OCI-LY7 (cell line): ENCODE measurements at regions not wholly inside any gene's neighbourhood (a gene's known extent, or its start where the extent isn't known, plus 50 kb on each side); places are given as distances from the start of the nearest gene placed in this dataset.
A peak's percentile ranks its signal among the peaks of the same experiment; 100 is the strongest.

ENCODE experiments used
- BruUV-seq: library from RNA; stranded (reverse); fragments of 400-500 nt; replicated peaks from 2 replicates; lab custom pipeline; 2021; lab: Mats Ljungman, UMichigan
- CTCF ChIA-PET: fragments of 300-600 bp; sonication (Branson Sonifier 250); formaldehyde crosslinking; loops from one replicate; lab custom pipeline; 2022; ENCODE audit warnings: antibody characterized with exemption; ENCODE audit not compliant: unreplicated experiment; lab: Charles Lee
- POLR2A ChIA-PET: fragments of 300-600 bp; sonication (Branson Sonifier 250); formaldehyde crosslinking; loops from one replicate; lab custom pipeline; 2022; ENCODE audit warnings: antibody characterized with exemption; lab: Charles Lee
- DNase-seq: peaks from one replicate; pipeline ENCODE4 v3.0.0-alpha.2; 2015; ENCODE audit warnings: low spot score
- H2AFZ ChIP-seq: fragments of 200-600 bp; sonication (generic), shearing (Covaris generic); 2 replicates; pipeline ENCODE4 v1.6.1; 2014; ENCODE audit warnings: mild to moderate bottlenecking, antibody characterized with exemption, low read length, moderate library complexity
- H3K27ac ChIP-seq: fragments of 200-600 bp; sonication (generic); 2 replicates; pipeline ENCODE4 v1.5.1; 2014; ENCODE audit warnings: mixed run types, low read depth, mild to moderate bottlenecking, moderate library complexity, low read length, inconsistent platforms; ENCODE audit not compliant: poor library complexity, severe bottlenecking
- H3K36me3 ChIP-seq: fragments of 200-600 bp; sonication (generic); 2 replicates; pipeline ENCODE4 v1.6.1; 2014; ENCODE audit warnings: mild to moderate bottlenecking, antibody characterized with exemption, low read length, moderate library complexity, mixed read lengths; ENCODE audit not compliant: insufficient read depth
- H3K4me1 ChIP-seq: fragments of 200-600 bp; sonication (generic); 2 replicates; pipeline ENCODE4 v1.5.1; 2014; ENCODE audit warnings: mild to moderate bottlenecking, low read length; ENCODE audit not compliant: insufficient read depth, poor library complexity, severe bottlenecking
- H3K4me2 ChIP-seq: fragments of 200-600 bp; sonication (generic); 2 replicates; pipeline ENCODE4 v1.6.1; 2014; ENCODE audit warnings: mild to moderate bottlenecking, low read length
- H3K4me3 ChIP-seq: fragments of 200-600 bp; sonication (generic); 2 replicates; pipeline ENCODE4 v1.5.1; 2014; ENCODE audit warnings: mild to moderate bottlenecking, low read depth, low read length; ENCODE audit not compliant: poor library complexity, severe bottlenecking
- H3K79me2 ChIP-seq: fragments of 200-600 bp; sonication (generic); 2 replicates; pipeline ENCODE4 v1.6.1; 2016; ENCODE audit warnings: low read depth, mild to moderate bottlenecking, low read length, moderate library complexity, mixed read lengths; ENCODE audit not compliant: insufficient read depth
- H3K9me2 ChIP-seq: fragments of 200-600 bp; sonication (generic); 2 replicates; pipeline ENCODE4 v1.6.1; 2016; ENCODE audit warnings: mild to moderate bottlenecking, low read length, mixed read lengths; ENCODE audit not compliant: insufficient read depth
- H3K9me3 ChIP-seq: fragments of 200-600 bp; sonication (generic); 2 replicates; pipeline ENCODE4 v1.6.1; 2014; ENCODE audit warnings: mild to moderate bottlenecking, mixed run types, low read length, mixed read lengths
- H4K20me1 ChIP-seq: fragments of 200-600 bp; sonication (generic); 2 replicates; pipeline ENCODE4 v1.6.1; 2014; ENCODE audit warnings: mild to moderate bottlenecking, antibody characterized with exemption, low read length, moderate library complexity, mixed read lengths; ENCODE audit not compliant: insufficient read depth
- EZH2phosphoT487 ChIP-seq: fragments of 200-600 bp; sonication (generic); IDR thresholded peaks from 2 replicates; pipeline ENCODE4 v1.6.1; 2018; ENCODE audit warnings: low read depth, borderline replicate concordance, mild to moderate bottlenecking, mixed run types, antibody characterized with exemption, low read length, moderate library complexity, mixed read lengths
- intact Hi-C: fragments of 100-400 bp; cut with micrococcal nuclease; formaldehyde crosslinking; loops from one replicate; pipeline ENCODE4 v1.10.0; 2022; ENCODE audit not compliant: unreplicated experiment
- TF ChIP-seq, protein P1 (sequence below): fragments of 200-600 bp; sonication (generic); conservative IDR thresholded peaks from 2 replicates; pipeline ENCODE4 v1.5.1; 2014; ENCODE audit warnings: mild to moderate bottlenecking, antibody characterized with exemption, low read length, moderate library complexity, mixed read lengths

GRCh38 chr6:18820725-18821124 lies 433.6 kb downstream of the RNF144B start:
- H4K20me1 ChIP-seq, result no peaks in the 10 kb centered on the region
- intact Hi-C loops, result loop anchor here (10.0 kb wide), 1 partner anchor 496 kb away; no protein-coding TSS in a partner anchor
- no peak for DNase-seq
- ChIA-PET POLR2A (no interaction called here), CTCF (no interaction called here)
- no peaks in the 10 kb centered on the region for H3K4me1 ChIP-seq
- no peaks in the 10 kb centered on the region for H3K79me2 ChIP-seq
- peaks cover 15% of the 10 kb centered on the region for H3K9me3 ChIP-seq
- H2AFZ ChIP-seq, result no peak overlapping the region
- no peak overlapping the region for H3K4me2 ChIP-seq
- BruUV-seq, result no TSS peak
- no peak overlapping the region for H3K4me3 ChIP-seq
- no peaks in the 10 kb centered on the region for H3K36me3 ChIP-seq
- H3K9me2 ChIP-seq, result no peaks in the 10 kb centered on the region
- TF ChIP-seq EZH2phosphoT487, result no peak
- TF ChIP-seq, protein P1, sequence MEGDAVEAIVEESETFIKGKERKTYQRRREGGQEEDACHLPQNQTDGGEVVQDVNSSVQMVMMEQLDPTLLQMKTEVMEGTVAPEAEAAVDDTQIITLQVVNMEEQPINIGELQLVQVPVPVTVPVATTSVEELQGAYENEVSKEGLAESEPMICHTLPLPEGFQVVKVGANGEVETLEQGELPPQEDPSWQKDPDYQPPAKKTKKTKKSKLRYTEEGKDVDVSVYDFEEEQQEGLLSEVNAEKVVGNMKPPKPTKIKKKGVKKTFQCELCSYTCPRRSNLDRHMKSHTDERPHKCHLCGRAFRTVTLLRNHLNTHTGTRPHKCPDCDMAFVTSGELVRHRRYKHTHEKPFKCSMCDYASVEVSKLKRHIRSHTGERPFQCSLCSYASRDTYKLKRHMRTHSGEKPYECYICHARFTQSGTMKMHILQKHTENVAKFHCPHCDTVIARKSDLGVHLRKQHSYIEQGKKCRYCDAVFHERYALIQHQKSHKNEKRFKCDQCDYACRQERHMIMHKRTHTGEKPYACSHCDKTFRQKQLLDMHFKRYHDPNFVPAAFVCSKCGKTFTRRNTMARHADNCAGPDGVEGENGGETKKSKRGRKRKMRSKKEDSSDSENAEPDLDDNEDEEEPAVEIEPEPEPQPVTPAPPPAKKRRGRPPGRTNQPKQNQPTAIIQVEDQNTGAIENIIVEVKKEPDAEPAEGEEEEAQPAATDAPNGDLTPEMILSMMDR, result no peak
- H3K27ac ChIP-seq, result no peak overlapping the region

GRCh38 chr6:18823782-18824386 lies 436.7 kb downstream of the RNF144B start:
- H3K27ac ChIP-seq, result no peak overlapping the region
- H3K9me3 ChIP-seq, result peaks cover 15% of the 10 kb centered on the region
- BruUV-seq, result no TSS peak
- no peak overlapping the region for H3K4me2 ChIP-seq
- CTCF ChIA-PET, result no interaction called here
- no peaks in the 10 kb centered on the region for H3K4me1 ChIP-seq
- intact Hi-C loops, result loop anchor here (1.0 to 10.0 kb wide), 2 partner anchors 228 to 499 kb away; no protein-coding TSS in a partner anchor
- DNase-seq, result peak; percentile 77
- no peaks in the 10 kb centered on the region for H4K20me1 ChIP-seq
- no peaks in the 10 kb centered on the region for H3K79me2 ChIP-seq
- TF ChIP-seq, protein P1, result peak; percentile 98
- no peak for TF ChIP-seq EZH2phosphoT487
- no peak overlapping the region for H3K4me3 ChIP-seq
- H3K36me3 ChIP-seq, result no peaks in the 10 kb centered on the region
- POLR2A ChIA-PET, result no interaction called here
- H3K9me2 ChIP-seq, result no peaks in the 10 kb centered on the region
- no peak overlapping the region for H2AFZ ChIP-seq

DNA sequence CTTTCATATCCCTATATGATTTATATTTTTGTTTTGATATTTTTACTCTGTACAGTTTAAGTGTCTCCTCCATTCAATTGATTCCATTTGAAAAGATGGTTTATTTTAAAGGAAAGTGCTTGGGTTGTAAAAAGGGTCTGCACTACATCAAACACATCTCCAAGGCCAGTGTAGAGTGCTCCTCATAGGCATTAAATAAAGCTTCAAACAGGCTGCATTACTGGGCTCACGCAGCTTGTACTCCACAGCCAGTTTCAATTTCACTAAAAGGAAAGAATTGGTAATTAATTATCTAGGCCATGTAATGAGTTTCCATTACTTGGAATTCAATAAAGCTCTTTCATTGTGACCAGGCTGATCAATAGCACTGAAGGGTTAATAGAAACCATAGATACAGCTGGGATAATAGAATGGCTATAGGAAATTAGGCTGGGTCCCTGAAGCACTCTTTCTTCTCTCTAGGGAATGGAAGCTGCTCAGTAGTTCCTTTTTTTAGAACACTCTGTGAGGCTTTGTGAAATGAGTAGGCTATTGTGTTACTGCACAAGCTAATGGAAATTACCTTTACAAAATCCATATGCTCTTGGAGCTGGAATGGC lies 442.2 kb downstream of the RNF144B start:
- no peaks in the 10 kb centered on the region for H3K79me2 ChIP-seq
- no peaks in the 10 kb centered on the region for H4K20me1 ChIP-seq
- ChIA-PET CTCF (no interaction called here), POLR2A (interaction anchor here (0.9 to 1.2 kb wide), 2 partner anchors 32 to 110 kb away, joined by 3 read pairs; no protein-coding TSS in a partner anchor)
- no peak overlapping the region for H3K27ac ChIP-seq
- H3K4me2 ChIP-seq, result no peak overlapping the region
- H2AFZ ChIP-seq, result no peak overlapping the region
- no peaks in the 10 kb centered on the region for H3K9me2 ChIP-seq
- no TSS peak for BruUV-seq
- TF ChIP-seq, protein P1, result no peak
- no peak for TF ChIP-seq EZH2phosphoT487
- intact Hi-C loops, result loop anchor here (10.0 kb wide), 1 partner anchor 505 kb away; no protein-coding TSS in a partner anchor
- H3K9me3 ChIP-seq, result no peaks in the 10 kb centered on the region; the same call in 1 of the 2 replicates
- no peak overlapping the region for H3K4me3 ChIP-seq
- H3K4me1 ChIP-seq, result no peaks in the 10 kb centered on the region
- DNase-seq, result no peak
- no peaks in the 10 kb centered on the region for H3K36me3 ChIP-seq
